ENCODE measurements at regions not wholly inside any gene's neighbourhood (a gene's known extent, or its start where the extent isn't known, plus 50 kb on each side); places are given as distances from the start of the nearest gene placed in this dataset.
"Not testable (repeated sequence)": the region's sequence is repeated elsewhere in the genome, so short reads cannot be mapped to it uniquely, and the experiment has no call there.

GRCh38 chr4:183816882-183817509, 88.1 kb upstream of the STOX2 start:
- DNase-seq: no peak

GRCh38 chr4:183818591-183818990, 86.5 kb upstream of the STOX2 start:
- not testable (repeated sequence) for DNase-seq

- DNase-seq: no peak
Measured at GRCh38 chr4:183821076-183821853, 83.8 kb upstream of the STOX2 start.

GRCh38 chr4:183823434-183823833, 81.7 kb upstream of the STOX2 start:
- DNase-seq: no peak

- DNase-seq: no peak
Measured at GRCh38 chr4:183825346-183825745, 79.8 kb upstream of the STOX2 start.

- DNase-seq: no peak
Measured at GRCh38 chr4:183826461-183826860, 78.6 kb upstream of the STOX2 start.

GRCh38 chr4:183828125-183828524, 77.0 kb upstream of the STOX2 start:
- DNase-seq: no peak

- DNase-seq: no peak
Measured at GRCh38 chr4:183828839-183829238, 76.3 kb upstream of the STOX2 start.

GRCh38 chr4:183830438-183830985, 74.6 kb upstream of the STOX2 start:
- no peak for DNase-seq

- DNase-seq: no peak
Measured at GRCh38 chr4:183831026-183831446, 74.1 kb upstream of the STOX2 start.

GRCh38 chr4:183831683-183832082, 73.4 kb upstream of the STOX2 start:
- DNase-seq: no peak

GRCh38 chr4:183832776-183833450, 72.2 kb upstream of the STOX2 start:
- DNase-seq: no peak

- no peak for DNase-seq
Measured at GRCh38 chr4:183834252-183834651, 70.9 kb upstream of the STOX2 start.

- no peak for DNase-seq
Measured at GRCh38 chr4:183837222-183837621, 67.9 kb upstream of the STOX2 start.

GRCh38 chr4:183838987-183839712, 66.0 kb upstream of the STOX2 start:
- DNase-seq: no peak

- DNase-seq: peak; percentile 60
Measured at GRCh38 chr4:183840311-183840710, 64.8 kb upstream of the STOX2 start.

- DNase-seq: no peak
Measured at GRCh38 chr4:183841001-183841400, 64.1 kb upstream of the STOX2 start.

- DNase-seq: no peak
Measured at GRCh38 chr4:183842129-183842528, 63.0 kb upstream of the STOX2 start.

GRCh38 chr4:183843248-183843671, 61.8 kb upstream of the STOX2 start:
- DNase-seq: no peak

- no peak for DNase-seq
Measured at GRCh38 chr4:183846951-183847350, 58.2 kb upstream of the STOX2 start.

GRCh38 chr4:183848805-183849204, 56.3 kb upstream of the STOX2 start:
- DNase-seq: no peak

GRCh38 chr4:183852910-183853547, 52.1 kb upstream of the STOX2 start:
- DNase-seq: no peak
